CD14-positive monocyte (primary cell): ENCODE measurements at regions not wholly inside any gene's neighbourhood (a gene's known extent, or its start where the extent isn't known, plus 50 kb on each side); places are given as distances from the start of the nearest gene placed in this dataset.

Source experiments
- DNase-seq, 3 donors: peaks; one replicate each; pipeline ENCODE4 v3.0.0-alpha.2; 2011 to 2022
- H2AFZ ChIP-seq: 2 replicates; pipeline ENCODE4 v1.6.0; 2012; ENCODE audit warnings: mild to moderate bottlenecking, low read depth, low read length, inconsistent platforms; ENCODE audit not compliant: insufficient read depth, poor library complexity, severe bottlenecking
- H3K27ac ChIP-seq, 2 donors: 1 replicate in 1 of 2; 2 replicates in 1 of 2; pipeline ENCODE4 v1.5.1; 2012 to 2013; ENCODE audit warnings: low read length in 2 of 2, control low read depth in 1 of 2, inconsistent platforms in 1 of 2, low read depth in 1 of 2, mild to moderate bottlenecking in 1 of 2
- H3K27me3 ChIP-seq, 2 donors: one replicate each; pipeline versions ENCODE4 v1.6.0 to v1.6.1; 2011 to 2013; ENCODE audit warnings: low read length in 2 of 2; ENCODE audit not compliant: control insufficient read depth in 2 of 2, insufficient read depth in 2 of 2
- H3K36me3 ChIP-seq, 2 donors: replicated peaks in 1 of 2; 1 replicate in 1 of 2; 2 replicates in 1 of 2; pipeline versions ENCODE4 v1.5.1 to v1.6.1; 2012 to 2013; ENCODE audit warnings: low read length in 2 of 2, control low read depth in 1 of 2, inconsistent platforms in 1 of 2, mild to moderate bottlenecking in 1 of 2; ENCODE audit not compliant: insufficient read depth in 2 of 2, control insufficient read depth in 1 of 2
- H3K4me1 ChIP-seq, 2 donors: 1 replicate in 1 of 2; 2 replicates in 1 of 2; pipeline versions ENCODE4 v1.5.1 to v1.6.1; 2012 to 2013; ENCODE audit warnings: low read length in 2 of 2, control low read depth in 1 of 2, inconsistent platforms in 1 of 2, mild to moderate bottlenecking in 1 of 2, moderate library complexity in 1 of 2; ENCODE audit not compliant: insufficient read depth in 2 of 2, control insufficient read depth in 1 of 2
- H3K4me2 ChIP-seq: replicated peaks from 2 replicates; pipeline ENCODE3; 2012; ENCODE audit warnings: low read length, moderate library complexity, mild to moderate bottlenecking; ENCODE audit not compliant: poor library complexity, severe bottlenecking; ENCODE audit errors: extremely low read depth
- H3K4me3 ChIP-seq, 3 experiments: fragments of 200-600 bp in 1 of 3; sonication (generic) in 1 of 3; replicated peaks in 1 of 3; 1 replicate in 2 of 3; 2 replicates in 1 of 3; pipeline ENCODE4 v1.5.1; 2011 to 2013; ENCODE audit warnings: low read length in 3 of 3, mild to moderate bottlenecking in 3 of 3, control low read depth in 2 of 3, low read depth in 2 of 3, inconsistent platforms in 1 of 3, moderate library complexity in 1 of 3
- H3K79me2 ChIP-seq: 2 replicates; pipeline ENCODE4 v1.6.0; 2012; ENCODE audit warnings: mild to moderate bottlenecking, control low read depth, inconsistent platforms, low read length, moderate library complexity; ENCODE audit not compliant: insufficient read depth
- H3K9ac ChIP-seq: 2 replicates; pipeline ENCODE4 v1.6.0; 2017; ENCODE audit warnings: low read length, mild to moderate bottlenecking; ENCODE audit not compliant: insufficient read depth, poor library complexity, severe bottlenecking
- H3K9me3 ChIP-seq, 2 donors: replicated peaks in 1 of 2; 1 replicate in 1 of 2; 2 replicates in 1 of 2; pipeline versions ENCODE4 v1.5.1 to v1.6.1; 2012 to 2013; ENCODE audit warnings: low read length in 2 of 2, control low read depth in 1 of 2; ENCODE audit not compliant: control insufficient read depth in 1 of 2, insufficient read depth in 1 of 2
- H4K20me1 ChIP-seq: 2 replicates; pipeline ENCODE4 v1.6.0; 2012; ENCODE audit warnings: mild to moderate bottlenecking, low read length, control low read depth, moderate library complexity; ENCODE audit not compliant: insufficient read depth
- H3K27ac Mint-ChIP-seq, 7 donors: one replicate each; pipeline ENCODE4 v1.8.0; 2020; ENCODE audit warnings: mild to moderate bottlenecking in 7 of 7, mixed read lengths in 7 of 7, moderate library complexity in 6 of 7, inconsistent platforms in 2 of 7
- H3K27me3 Mint-ChIP-seq, 3 donors: one replicate each; pipeline ENCODE4 v1.8.0; 2021 to 2022; ENCODE audit warnings: low read depth in 3 of 3, mild to moderate bottlenecking in 3 of 3, mixed read lengths in 3 of 3, moderate library complexity in 3 of 3, inconsistent platforms in 1 of 3
- H3K36me3 Mint-ChIP-seq, 2 donors: one replicate each; pipeline ENCODE4 v1.8.0; 2020; ENCODE audit warnings: mixed read lengths in 2 of 2, inconsistent platforms in 1 of 2, mild to moderate bottlenecking in 1 of 2
- H3K4me1 Mint-ChIP-seq: one replicate; pipeline ENCODE4 v1.8.0; 2020; ENCODE audit warnings: mild to moderate bottlenecking, mixed read lengths
- H3K4me3 Mint-ChIP-seq, 2 donors: one replicate each; pipeline ENCODE4 v1.8.0; 2020; ENCODE audit warnings: mild to moderate bottlenecking in 2 of 2, mixed read lengths in 2 of 2, moderate library complexity in 1 of 2
- H3K9me3 Mint-ChIP-seq, 7 donors: one replicate each; pipeline ENCODE4 v1.8.0; 2020 to 2022; ENCODE audit warnings: mixed read lengths in 7 of 7, mild to moderate bottlenecking in 6 of 7, moderate library complexity in 6 of 7, inconsistent platforms in 2 of 7
- CTCF ChIP-seq: fragments of 200-600 bp; IDR thresholded peaks from one replicate; pipeline ENCODE4 v1.8.0; 2022; ENCODE audit warnings: antibody characterized with exemption, mild to moderate bottlenecking
- WGBS: methylation state at CpG from one replicate; pipeline ENCODE4 v1.1.5; 2013; ENCODE audit warnings: missing lambda C conversion rate; ENCODE audit not compliant: insufficient coverage; 5-methylcytosine and 5-hydroxymethylcytosine counted together
- intact Hi-C, 2 donors: fragments of 100-400 bp; cut with micrococcal nuclease; formaldehyde crosslinking; loops; one replicate each; pipeline versions ENCODE4 v1.15.0 to v1.15.1; 2023

DNA sequence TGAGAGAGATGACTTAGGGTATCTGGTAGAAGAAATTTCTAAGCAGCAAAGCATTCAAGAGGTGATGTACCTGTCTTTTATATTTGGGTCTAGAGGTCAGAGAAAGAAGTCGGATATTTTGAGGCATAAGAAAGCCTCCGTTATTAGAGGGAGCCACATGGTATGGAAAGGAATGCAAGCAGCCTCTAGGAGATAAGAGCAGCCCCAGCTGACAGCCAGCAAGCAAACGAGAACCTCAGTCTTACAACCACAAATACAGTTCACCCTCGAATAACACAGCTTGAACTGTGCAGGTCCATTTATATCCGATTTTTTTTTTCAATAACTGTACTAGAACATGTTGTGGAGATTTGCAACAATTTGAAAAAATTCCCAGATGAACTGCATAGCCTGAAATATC is 190.7 kb upstream of the VGLL2 start:
- no CpG with 5 or more reads among the region's 5 CpGs for WGBS
- H3K27me3 ChIP-seq, result no peaks in the 10 kb centered on the region

GRCh38 chr6:117075218-117075617 is 190.1 kb upstream of the VGLL2 start:
- Histone ChIP-seq H3K27ac (no peak overlapping the region), H3K4me3 (no peak overlapping the region), H3K4me2 (no peak overlapping the region), H3K4me1 (no peaks in the 10 kb centered on the region), H2AFZ (no peak overlapping the region), H3K79me2 (no peaks in the 10 kb centered on the region), H3K9me3 (peaks cover 0 to 6% of the 10 kb centered on the region in 2 donors), H3K36me3 (no peaks in the 10 kb centered on the region), H3K9ac (no peak overlapping the region), H4K20me1 (no peaks in the 10 kb centered on the region), H3K27me3 (no peaks in the 10 kb centered on the region)
- Mint-ChIP-seq H3K4me1 (no peaks in the 10 kb centered on the region), H3K4me3 (no peak overlapping the region), H3K9me3 (peaks cover 0 to 16% (median 4%) of the 10 kb centered on the region in 7 donors), H3K27ac (no peak overlapping the region), H3K27me3 (peaks cover 0 to 3% (median 1%) of the 10 kb centered on the region in 3 donors), H3K36me3 (no peaks in the 10 kb centered on the region)
- no peak for TF ChIP-seq CTCF
- 86% methylated on average over 4 of the region's 5 CpGs for WGBS
- intact Hi-C loops, result no loop called here
- DNase-seq, result no peak

More for the DNA sequence above, 190.7 kb upstream of the VGLL2 start:
- Histone ChIP-seq H3K4me2 (no peak overlapping the region), H2AFZ (no peak overlapping the region), H3K4me1 (no peaks in the 10 kb centered on the region), H3K9ac (no peak overlapping the region), H4K20me1 (no peaks in the 10 kb centered on the region), H3K27ac (no peak overlapping the region), H3K9me3 (peaks cover 0 to 10% of the 10 kb centered on the region in 2 donors), H3K36me3 (no peaks in the 10 kb centered on the region), H3K79me2 (no peaks in the 10 kb centered on the region), H3K4me3 (no peak overlapping the region)
- Mint-ChIP-seq H3K27me3 (peaks cover 0 to 3% (median 1%) of the 10 kb centered on the region in 3 donors), H3K4me3 (no peak overlapping the region), H3K4me1 (no peaks in the 10 kb centered on the region), H3K9me3 (peaks cover 0 to 19% (median 4%) of the 10 kb centered on the region in 7 donors), H3K27ac (no peak overlapping the region), H3K36me3 (no peaks in the 10 kb centered on the region)
- TF ChIP-seq CTCF, result no peak
- DNase-seq, result no peak
- intact Hi-C loops, result no loop called here
